Parathyroid adenoma (tissue), 2 donors: ENCODE measurements at regions not wholly inside any gene's neighbourhood (a gene's known extent, or its start where the extent isn't known, plus 50 kb on each side); places are given as distances from the start of the nearest gene placed in this dataset.

Experiments
- H2AFZ ChIP-seq: fragments of 300-600 bp; sonication (generic); one replicate; pipeline ENCODE4 v1.7.0; 2017; ENCODE audit warnings: antibody characterized with exemption, mild to moderate bottlenecking
- H3K27ac ChIP-seq: fragments of 300-600 bp; sonication (generic); one replicate; pipeline ENCODE4 v1.7.0; 2017
- H3K27me3 ChIP-seq: fragments of 300-600 bp; sonication (generic); one replicate; pipeline ENCODE4 v1.7.0; 2017; ENCODE audit warnings: low read length; ENCODE audit not compliant: control insufficient read depth, insufficient read depth
- H3K36me3 ChIP-seq: fragments of 300-600 bp; sonication (generic); one replicate; pipeline ENCODE4 v1.7.0; 2017; ENCODE audit warnings: low read length; ENCODE audit not compliant: control insufficient read depth, insufficient read depth
- H3K4me1 ChIP-seq: fragments of 300-600 bp; sonication (generic); one replicate; pipeline ENCODE4 v1.7.0; 2017; ENCODE audit warnings: control low read depth
- H3K4me2 ChIP-seq: fragments of 300-600 bp; sonication (generic); one replicate; pipeline ENCODE4 v1.7.0; 2017; ENCODE audit warnings: low read length
- H3K4me3 ChIP-seq: fragments of 300-600 bp; sonication (generic); one replicate; pipeline ENCODE4 v1.7.0; 2017; ENCODE audit warnings: low read depth, low read length
- H3K79me2 ChIP-seq: fragments of 300-600 bp; sonication (generic); one replicate; pipeline ENCODE4 v1.7.0; 2017; ENCODE audit warnings: control low read depth
- H3K9ac ChIP-seq: fragments of 300-600 bp; sonication (generic); one replicate; pipeline ENCODE4 v1.7.0; 2017; ENCODE audit warnings: mild to moderate bottlenecking
- H3K9me3 ChIP-seq: fragments of 300-600 bp; sonication (generic); one replicate; pipeline ENCODE4 v1.7.0; 2017; ENCODE audit warnings: low read length; ENCODE audit not compliant: control insufficient read depth
- TF ChIP-seq, protein P1 (sequence below): fragments of 300-600 bp; sonication (generic); IDR thresholded peaks from one replicate; pipeline ENCODE4 v1.7.0; 2017; ENCODE audit warnings: antibody characterized with exemption, mild to moderate bottlenecking
- donor health status: primary hyperparathyroidism.

DNA sequence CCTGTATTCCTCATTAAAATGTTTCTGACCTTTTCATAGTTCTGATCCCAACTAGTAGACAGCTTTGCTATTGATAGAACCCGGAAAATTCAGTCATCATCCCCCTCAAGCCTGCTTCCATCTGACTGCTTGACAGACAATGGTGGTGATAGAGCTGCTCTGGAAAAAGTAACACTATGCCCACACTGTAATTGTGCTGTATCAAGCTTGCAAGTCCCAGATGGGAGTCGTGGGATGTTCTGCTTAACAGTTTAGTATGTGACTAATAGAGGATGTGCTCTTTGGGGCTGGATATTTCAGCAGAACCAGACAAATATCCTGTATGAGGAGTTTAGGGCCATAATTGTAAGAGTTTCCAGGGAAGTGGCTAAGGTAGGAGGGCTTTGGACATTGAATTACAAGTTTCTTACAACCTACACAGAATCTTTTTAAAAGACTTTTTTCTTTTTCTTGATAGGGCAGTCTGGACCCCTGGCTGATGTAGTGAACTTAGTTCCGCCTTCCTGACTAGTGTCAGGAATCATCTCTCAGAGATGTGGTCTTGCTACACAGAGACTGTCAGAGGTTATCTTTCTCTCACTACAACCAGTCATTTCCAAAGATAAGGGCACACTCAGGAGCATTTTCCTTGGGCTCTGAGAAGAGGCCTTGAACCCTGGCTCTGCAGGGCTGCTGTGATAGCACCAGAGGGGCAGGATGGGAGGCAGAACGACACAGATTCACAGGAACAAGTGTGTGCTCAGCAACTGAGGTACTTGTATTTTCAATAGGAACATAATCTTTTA lies 158.0 kb upstream of the RBMS1 start:
- Histone ChIP-seq H3K36me3 (no peaks in the 10 kb centered on the region), H3K9me3 (no peaks in the 10 kb centered on the region), H3K79me2 (no peaks in the 10 kb centered on the region), H3K4me1 (peaks cover 7% of the 10 kb centered on the region), H3K9ac (no peak overlapping the region), H3K4me3 (no peak overlapping the region), H3K4me2 (no peak overlapping the region), H3K27me3 (no peaks in the 10 kb centered on the region), H2AFZ (peak overlapping the region; percentile 12), H3K27ac (no peak overlapping the region)
- TF ChIP-seq, protein P1, sequence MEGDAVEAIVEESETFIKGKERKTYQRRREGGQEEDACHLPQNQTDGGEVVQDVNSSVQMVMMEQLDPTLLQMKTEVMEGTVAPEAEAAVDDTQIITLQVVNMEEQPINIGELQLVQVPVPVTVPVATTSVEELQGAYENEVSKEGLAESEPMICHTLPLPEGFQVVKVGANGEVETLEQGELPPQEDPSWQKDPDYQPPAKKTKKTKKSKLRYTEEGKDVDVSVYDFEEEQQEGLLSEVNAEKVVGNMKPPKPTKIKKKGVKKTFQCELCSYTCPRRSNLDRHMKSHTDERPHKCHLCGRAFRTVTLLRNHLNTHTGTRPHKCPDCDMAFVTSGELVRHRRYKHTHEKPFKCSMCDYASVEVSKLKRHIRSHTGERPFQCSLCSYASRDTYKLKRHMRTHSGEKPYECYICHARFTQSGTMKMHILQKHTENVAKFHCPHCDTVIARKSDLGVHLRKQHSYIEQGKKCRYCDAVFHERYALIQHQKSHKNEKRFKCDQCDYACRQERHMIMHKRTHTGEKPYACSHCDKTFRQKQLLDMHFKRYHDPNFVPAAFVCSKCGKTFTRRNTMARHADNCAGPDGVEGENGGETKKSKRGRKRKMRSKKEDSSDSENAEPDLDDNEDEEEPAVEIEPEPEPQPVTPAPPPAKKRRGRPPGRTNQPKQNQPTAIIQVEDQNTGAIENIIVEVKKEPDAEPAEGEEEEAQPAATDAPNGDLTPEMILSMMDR, result no peak

DNA sequence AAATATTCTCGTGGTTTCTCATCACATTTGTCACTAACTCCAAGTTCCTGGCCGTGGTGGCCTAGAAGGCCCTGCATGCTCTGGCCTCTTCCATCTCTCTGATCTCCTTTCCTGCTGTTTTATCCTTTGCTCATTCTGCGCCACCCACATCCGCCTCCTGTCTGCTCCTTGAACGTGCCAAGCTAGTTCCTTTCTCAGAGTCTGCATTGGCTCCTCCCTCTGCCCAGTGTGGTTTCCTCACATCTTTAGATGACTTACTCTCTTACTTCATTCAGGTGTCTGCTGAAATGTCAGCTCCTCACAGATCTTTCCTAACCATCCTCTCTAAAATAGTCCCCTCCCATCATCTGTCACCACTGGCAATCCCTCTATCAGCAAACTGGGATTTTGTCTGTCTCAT lies 158.6 kb upstream of the RBMS1 start:
- Histone ChIP-seq H3K4me2 (no peak overlapping the region), H3K27me3 (no peaks in the 10 kb centered on the region), H3K9ac (no peak overlapping the region), H3K4me3 (no peak overlapping the region), H3K9me3 (no peaks in the 10 kb centered on the region), H2AFZ (peak overlapping the region; percentile 46), H3K36me3 (no peaks in the 10 kb centered on the region), H3K27ac (no peak overlapping the region), H3K79me2 (no peaks in the 10 kb centered on the region), H3K4me1 (peaks cover 2% of the 10 kb centered on the region)
- TF ChIP-seq, protein P1, result no peak

DNA sequence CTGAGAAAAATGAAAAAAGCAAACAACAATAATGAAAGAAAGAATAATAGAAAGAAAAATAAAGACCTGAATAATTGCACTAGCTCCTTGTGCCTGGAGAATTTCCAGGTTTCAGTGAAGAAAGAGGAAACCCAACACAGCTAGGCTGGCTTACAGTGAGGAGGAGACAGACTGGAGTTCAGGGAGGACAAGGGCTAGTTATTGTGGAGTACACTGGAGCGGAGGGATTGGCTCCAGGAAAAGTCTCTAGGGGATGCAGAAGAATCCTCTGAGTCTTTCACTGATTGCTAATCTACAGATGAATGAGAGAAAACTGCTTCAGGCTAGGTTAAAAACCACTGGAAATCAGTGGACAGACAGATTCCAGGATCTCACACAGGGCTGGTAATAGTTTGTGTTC lies 163.6 kb upstream of the RBMS1 start:
- no peak overlapping the region for H3K9ac ChIP-seq
- H2AFZ ChIP-seq, result no peak overlapping the region
- no peaks in the 10 kb centered on the region for H3K27me3 ChIP-seq
- H3K4me1 ChIP-seq, result no peaks in the 10 kb centered on the region
- no peaks in the 10 kb centered on the region for H3K79me2 ChIP-seq
- no peak overlapping the region for H3K27ac ChIP-seq
- TF ChIP-seq, protein P1, result no peak
- H3K36me3 ChIP-seq, result no peaks in the 10 kb centered on the region
- no peak overlapping the region for H3K4me2 ChIP-seq
- no peak overlapping the region for H3K4me3 ChIP-seq
- H3K9me3 ChIP-seq, result no peaks in the 10 kb centered on the region

DNA sequence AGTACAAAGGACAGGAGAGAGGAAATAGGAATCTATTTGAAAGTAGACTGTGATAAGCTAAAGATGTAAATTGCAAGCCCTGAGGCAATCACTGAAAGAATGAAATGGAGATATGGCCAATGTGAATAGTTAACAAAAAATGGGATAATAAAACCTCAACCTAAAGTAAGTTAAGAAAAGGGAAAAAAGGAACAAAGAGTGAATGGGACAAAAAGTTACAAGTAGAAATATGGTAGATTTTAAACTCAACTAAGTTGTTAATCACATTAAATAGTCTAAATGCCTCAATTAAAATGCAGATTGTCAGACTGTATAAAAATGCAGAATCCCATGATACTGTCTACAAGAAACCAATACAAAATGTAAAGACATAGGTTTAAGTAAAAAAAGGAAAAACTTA lies 165.2 kb upstream of the RBMS1 start:
- no peaks in the 10 kb centered on the region for H3K36me3 ChIP-seq
- H3K9me3 ChIP-seq, result no peaks in the 10 kb centered on the region
- H3K4me3 ChIP-seq, result no peak overlapping the region
- H3K4me1 ChIP-seq, result no peaks in the 10 kb centered on the region
- no peak overlapping the region for H2AFZ ChIP-seq
- H3K79me2 ChIP-seq, result no peaks in the 10 kb centered on the region
- H3K27ac ChIP-seq, result no peak overlapping the region
- TF ChIP-seq, protein P1, result no peak
- H3K4me2 ChIP-seq, result no peak overlapping the region
- no peak overlapping the region for H3K9ac ChIP-seq
- H3K27me3 ChIP-seq, result no peaks in the 10 kb centered on the region

DNA sequence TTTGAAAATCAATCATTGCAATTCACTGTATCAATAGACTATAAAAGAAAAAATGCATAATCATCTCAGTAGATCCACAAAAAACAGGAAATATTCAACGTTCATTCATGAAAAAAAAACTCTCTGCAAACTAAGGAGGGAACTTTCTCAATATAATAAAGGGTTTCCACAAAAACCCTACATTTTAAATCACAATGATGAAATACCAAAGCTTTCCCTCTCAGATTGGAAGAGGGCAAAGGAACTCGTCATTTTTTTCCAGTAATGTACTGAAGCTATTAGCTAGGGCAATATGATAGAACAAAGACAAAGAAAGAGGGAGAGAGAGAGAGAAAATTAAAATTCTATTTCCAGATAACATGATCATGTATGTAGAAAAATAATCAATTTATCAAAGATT lies 167.1 kb upstream of the RBMS1 start:
- Histone ChIP-seq H3K9me3 (no peaks in the 10 kb centered on the region), H3K79me2 (no peaks in the 10 kb centered on the region), H3K9ac (no peak overlapping the region), H3K27ac (no peak overlapping the region), H3K4me2 (no peak overlapping the region), H2AFZ (no peak overlapping the region), H3K36me3 (no peaks in the 10 kb centered on the region), H3K27me3 (no peaks in the 10 kb centered on the region), H3K4me1 (no peaks in the 10 kb centered on the region), H3K4me3 (no peak overlapping the region)
- TF ChIP-seq, protein P1, result no peak
